MM.1S (cell line): ENCODE measurements at regions not wholly inside any gene's neighbourhood (a gene's known extent, or its start where the extent isn't known, plus 50 kb on each side); places are given as distances from the start of the nearest gene placed in this dataset.

Experiments
- DNase-seq: peaks from one replicate; pipeline ENCODE4 v3.0.0-alpha.2; 2015
- H2AFZ ChIP-seq: fragments of 300-600 bp; sonication (generic); 2 replicates; pipeline ENCODE4 v1.6.0; 2016; ENCODE audit warnings: antibody characterized with exemption, low read length
- H3F3A ChIP-seq: fragments of 300-600 bp; sonication (generic); 2 replicates; pipeline ENCODE4 v1.6.1; 2016; ENCODE audit warnings: mild to moderate bottlenecking, antibody characterized with exemption, low read length, moderate library complexity, mixed read lengths; ENCODE audit not compliant: insufficient read depth
- H3K27ac ChIP-seq: fragments of 300-600 bp; sonication (generic); 2 replicates; pipeline ENCODE4 v1.5.1; 2016; ENCODE audit warnings: mild to moderate bottlenecking, low read length
- H3K27me3 ChIP-seq: fragments of 300-600 bp; sonication (generic); replicated peaks from 2 replicates; pipeline ENCODE4 v1.6.0; 2016; ENCODE audit warnings: low read length; ENCODE audit not compliant: insufficient read depth
- H3K36me3 ChIP-seq: fragments of 300-600 bp; sonication (generic); replicated peaks from 2 replicates; pipeline ENCODE4 v1.6.1; 2016; ENCODE audit warnings: mild to moderate bottlenecking, low read length, mixed read lengths; ENCODE audit not compliant: insufficient read depth
- H3K4me1 ChIP-seq: fragments of 300-600 bp; sonication (generic); 2 replicates; pipeline ENCODE4 v1.6.1; 2016; ENCODE audit warnings: low read length, mixed read lengths
- H3K4me2 ChIP-seq: fragments of 300-600 bp; sonication (generic); 2 replicates; pipeline ENCODE4 v1.6.0; 2016; ENCODE audit warnings: low read depth, low read length
- H3K4me3 ChIP-seq: fragments of 300-600 bp; sonication (generic); 2 replicates; pipeline ENCODE4 v1.5.1; 2016; ENCODE audit warnings: low read length, mixed read lengths
- H3K79me2 ChIP-seq: fragments of 300-600 bp; sonication (generic); 2 replicates; pipeline ENCODE4 v1.6.1; 2016; ENCODE audit warnings: mixed run types, low read length, mixed read lengths
- H3K9ac ChIP-seq: fragments of 300-600 bp; sonication (generic); 2 replicates; pipeline ENCODE4 v1.6.1; 2016; ENCODE audit warnings: low read length, mixed read lengths
- H3K9me2 ChIP-seq: fragments of 300-600 bp; sonication (generic); replicated peaks from 2 replicates; pipeline ENCODE4 v1.6.1; 2016; ENCODE audit warnings: mild to moderate bottlenecking, low read length, mixed read lengths; ENCODE audit not compliant: insufficient read depth
- H3K9me3 ChIP-seq: fragments of 300-600 bp; sonication (generic); replicated peaks from 2 replicates; pipeline ENCODE4 v1.6.1; 2016; ENCODE audit warnings: mild to moderate bottlenecking, low read length, mixed read lengths; ENCODE audit not compliant: insufficient read depth
- H4K20me1 ChIP-seq: fragments of 300-600 bp; sonication (generic); 2 replicates; pipeline ENCODE4 v1.6.1; 2016; ENCODE audit warnings: mild to moderate bottlenecking, low read length, moderate library complexity, mixed read lengths; ENCODE audit not compliant: insufficient read depth
- CTCF ChIP-seq: fragments of 300-600 bp; sonication (generic); IDR thresholded peaks from 2 replicates; pipeline ENCODE4 v1.5.1; 2016; ENCODE audit warnings: antibody characterized with exemption, low read length, mixed read lengths
- EZH2 ChIP-seq: fragments of 300-600 bp; sonication (generic); optimal IDR thresholded peaks from 2 replicates; pipeline ENCODE3; 2017; ENCODE audit warnings: low read depth, mild to moderate bottlenecking, antibody characterized with exemption, low read length, mixed read lengths
- EZH2phosphoT487 ChIP-seq: fragments of 300-600 bp; sonication (generic); IDR thresholded peaks from 2 replicates; pipeline ENCODE4 v1.6.1; 2018; ENCODE audit warnings: antibody characterized with exemption, low read length

- H3K36me3 ChIP-seq = no peaks in the 10 kb centered on the region
- no peak overlapping the region for H3K4me2 ChIP-seq
- no peaks in the 10 kb centered on the region for H3K27me3 ChIP-seq
- peaks cover 9% of the 10 kb centered on the region; the same call in 1 of the 2 replicates for H3F3A ChIP-seq
- TF ChIP-seq EZH2phosphoT487 = no peak
- no peak for TF ChIP-seq EZH2
- no peak for TF ChIP-seq CTCF
- H3K4me1 ChIP-seq = peaks cover 10% of the 10 kb centered on the region; the same call in 1 of the 2 replicates
- H4K20me1 ChIP-seq = no peaks in the 10 kb centered on the region
- no peak overlapping the region for H3K27ac ChIP-seq
- no peak overlapping the region for H3K4me3 ChIP-seq
- no peak for DNase-seq
- no peaks in the 10 kb centered on the region for H3K9me3 ChIP-seq
- H3K79me2 ChIP-seq = no peaks in the 10 kb centered on the region
- H3K9me2 ChIP-seq = no peaks in the 10 kb centered on the region
- H3K9ac ChIP-seq = no peak overlapping the region
- no peak overlapping the region for H2AFZ ChIP-seq
Observed at GRCh38 chr5:124523897-124524296, 222.5 kb downstream of the ZNF608 start.

- Histone ChIP-seq H3K4me3 (no peak overlapping the region), H3F3A (peaks cover 9% of the 10 kb centered on the region; the same call in 1 of the 2 replicates), H3K4me2 (no peak overlapping the region), H3K9me2 (no peaks in the 10 kb centered on the region), H3K27ac (no peak overlapping the region), H3K9me3 (no peaks in the 10 kb centered on the region), H3K79me2 (no peaks in the 10 kb centered on the region), H3K36me3 (no peaks in the 10 kb centered on the region), H3K27me3 (no peaks in the 10 kb centered on the region), H4K20me1 (no peaks in the 10 kb centered on the region), H2AFZ (no peak overlapping the region), H3K9ac (no peak overlapping the region), H3K4me1 (peaks cover 10% of the 10 kb centered on the region; the same call in 1 of the 2 replicates)
- no peak for DNase-seq
- TF ChIP-seq CTCF (no peak), EZH2 (no peak), EZH2phosphoT487 (no peak)
Observed at GRCh38 chr5:124522992-124523391, 223.4 kb downstream of the ZNF608 start.

- no peaks in the 10 kb centered on the region for H3K9me3 ChIP-seq
- H3K4me2 ChIP-seq = no peak overlapping the region
- no peaks in the 10 kb centered on the region for H3K79me2 ChIP-seq
- H3K27me3 ChIP-seq = no peaks in the 10 kb centered on the region
- no peak overlapping the region for H3K9ac ChIP-seq
- no peaks in the 10 kb centered on the region for H4K20me1 ChIP-seq
- no peaks in the 10 kb centered on the region for H3K36me3 ChIP-seq
- H2AFZ ChIP-seq = no peak overlapping the region
- no peak overlapping the region for H3K27ac ChIP-seq
- peaks cover 10% of the 10 kb centered on the region; the same call in 1 of the 2 replicates for H3K4me1 ChIP-seq
- no peak overlapping the region for H3K4me3 ChIP-seq
- no peak for DNase-seq
- H3K9me2 ChIP-seq = no peaks in the 10 kb centered on the region
- TF ChIP-seq CTCF (no peak), EZH2phosphoT487 (no peak), EZH2 (no peak)
- peaks cover 9% of the 10 kb centered on the region; the same call in 1 of the 2 replicates for H3F3A ChIP-seq
Observed at GRCh38 chr5:124521461-124522230, 224.8 kb downstream of the ZNF608 start.
